Cardiac septum (tissue), 1 donor: ENCODE measurements at regions not wholly inside any gene's neighbourhood (a gene's known extent, or its start where the extent isn't known, plus 50 kb on each side); places are given as distances from the start of the nearest gene placed in this dataset. TPM values are rescaled to one million over a fixed set of nuclear protein-coding genes. Genes with fewer than 3 reads are reported as not detected.

Source experiments
- DNase-seq: peaks from one replicate; pipeline ENCODE4 v3.0.0-alpha.2; 2020; ENCODE audit warnings: low spot score
- intact Hi-C: fragments of 100-400 bp; cut with DNase I; formaldehyde crosslinking; loops from one replicate; pipeline ENCODE4 v1.14.0; 2022
- microRNA-seq: library from miRNA; unstranded; fragments of <30 nt; microRNA quantifications from one replicate; pipeline ENCODE4 v1.2.0, GENCODE V29; 2020
- donor health status: DM: no; HTN: no; CAD: no.

DNA sequence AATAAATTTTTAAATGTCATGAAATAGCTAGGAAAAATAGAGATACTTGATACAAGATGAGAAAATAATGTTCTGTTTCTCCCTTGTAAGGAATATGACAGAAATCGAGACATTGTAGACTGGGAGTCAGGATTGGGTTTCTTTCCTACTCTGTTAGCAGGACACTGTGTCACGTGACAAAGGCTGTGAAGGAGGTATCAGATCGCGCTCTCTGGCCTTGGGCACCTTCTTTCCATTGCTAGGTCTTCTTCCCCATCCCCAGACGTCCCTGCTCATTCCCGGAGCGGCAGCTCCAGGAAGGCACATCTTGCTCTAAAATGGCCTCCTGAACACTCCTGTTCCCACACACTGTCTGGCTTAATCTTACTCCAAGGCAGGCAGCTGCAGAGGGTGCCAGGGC is 133.4 kb downstream of the TM9SF2 start:
- intact Hi-C loops = no loop called here
- DNase-seq = no peak

DNA sequence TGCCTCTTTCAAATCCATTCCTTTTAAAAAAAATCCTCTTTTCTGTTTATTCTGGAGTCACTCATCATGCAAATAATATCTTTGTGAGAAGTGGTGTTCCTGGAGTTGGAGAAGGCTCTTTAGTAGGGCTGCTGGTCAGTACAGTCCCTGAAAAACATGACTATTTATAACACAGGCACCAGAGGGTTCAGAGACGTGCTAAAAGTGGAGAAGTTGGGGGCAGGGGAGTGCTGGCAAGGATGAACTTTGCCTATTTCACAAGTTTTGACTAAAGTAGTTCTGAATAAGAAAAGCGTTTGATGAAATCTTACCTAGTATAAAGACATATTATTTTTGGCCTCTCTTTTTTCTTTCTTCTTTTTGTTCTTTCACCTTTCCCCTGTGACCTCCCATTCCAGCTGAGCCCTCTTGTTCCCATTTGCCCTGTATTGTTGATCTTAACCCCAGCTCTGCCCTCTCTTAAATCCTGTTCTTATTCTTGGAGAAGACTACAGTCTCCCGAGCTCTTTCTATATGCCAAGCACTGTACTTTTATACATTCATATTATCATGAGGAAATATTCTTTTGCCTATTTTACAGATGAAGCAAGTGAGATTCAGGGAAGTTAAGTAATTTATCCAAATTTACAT is 129.1 kb downstream of the TM9SF2 start:
- no peak for DNase-seq
- intact Hi-C loops = no loop called here

GRCh38 chr13:99629641-99630040 is 128.4 kb downstream of the TM9SF2 start:
- intact Hi-C loops = no loop called here
- no peak for DNase-seq

GRCh38 chr13:99628442-99628841 is 127.2 kb downstream of the TM9SF2 start:
- intact Hi-C loops = no loop called here
- no peak for DNase-seq

DNA sequence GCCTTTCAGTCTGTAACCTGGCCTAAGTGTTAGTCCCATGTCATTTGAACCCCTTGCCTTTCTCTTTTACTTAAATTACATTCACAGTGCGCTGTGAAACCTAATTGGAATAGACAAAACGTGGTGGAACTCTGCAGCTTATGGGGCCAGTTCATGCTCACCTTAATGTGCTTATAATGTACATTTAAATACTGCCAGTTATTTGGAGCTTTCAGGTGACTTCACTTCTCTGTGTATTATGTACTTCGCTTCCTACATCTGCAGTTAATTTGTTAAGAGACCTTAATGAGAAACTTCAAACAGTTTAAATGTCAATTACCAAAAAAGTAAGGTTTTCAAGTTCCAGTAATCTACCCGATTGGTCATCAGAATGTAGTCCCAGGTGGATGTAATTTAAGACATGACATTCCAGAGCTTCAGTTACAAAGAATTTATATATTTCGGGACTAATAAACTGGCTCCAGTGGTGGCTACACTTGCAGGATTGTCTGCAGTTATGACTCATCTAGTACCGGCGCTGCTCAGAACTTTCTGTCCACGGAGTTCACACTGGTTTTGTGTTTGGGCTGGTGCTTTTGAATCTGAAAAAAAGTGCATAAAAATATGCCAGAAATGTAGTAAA is 125.3 kb downstream of the TM9SF2 start:
- no peak for DNase-seq
- intact Hi-C loops = no loop called here

- no peak for DNase-seq
- intact Hi-C loops = no loop called here
These were observed 123.8 kb downstream of the TM9SF2 start for GRCh38 chr13:99624936-99625540.

DNA sequence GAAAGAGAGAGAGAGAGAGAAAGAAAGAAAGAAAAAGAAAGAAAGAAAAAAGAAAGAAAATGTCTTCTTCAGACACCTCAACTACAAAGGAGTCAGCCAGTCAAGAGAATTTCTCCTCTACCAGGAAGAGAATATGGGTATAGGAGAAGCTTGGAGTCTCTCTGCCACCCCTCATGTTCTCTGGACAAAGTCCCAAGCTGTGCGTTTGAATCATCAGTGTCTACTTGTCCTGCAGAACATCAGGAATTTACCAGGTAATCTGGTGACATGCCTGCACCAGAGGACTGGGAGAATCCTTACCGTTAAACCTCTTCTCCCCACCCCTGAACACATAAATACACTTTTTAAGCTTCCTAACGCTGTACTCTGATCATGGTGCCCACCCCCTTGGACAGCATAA is 119.5 kb downstream of the TM9SF2 start:
- DNase-seq = no peak
- intact Hi-C loops = no loop called here

GRCh38 chr13:99619207-99619606 is 117.9 kb downstream of the TM9SF2 start:
- intact Hi-C loops = no loop called here

GRCh38 chr13:99617474-99618255 is 116.4 kb downstream of the TM9SF2 start:
- DNase-seq = no peak
- intact Hi-C loops = no loop called here

More at GRCh38 chr13:99619207-99619606, 117.9 kb downstream of the TM9SF2 start:
- DNase-seq = no peak

- intact Hi-C loops = loop anchor here (5.0 kb wide), 1 partner anchor 172 kb away; no protein-coding TSS in a partner anchor
- DNase-seq = no peak
These were observed 113.2 kb downstream of the TM9SF2 start for GRCh38 chr13:99614465-99614885.

Small RNAs in the stretch of these regions (microRNA-seq; reads per million reads assigned to microRNA genes)
- not detected for gene MIR4306
